Peyer's patch (tissue), 2 donors: ENCODE measurements at regions not wholly inside any gene's neighbourhood (a gene's known extent, or its start where the extent isn't known, plus 50 kb on each side); places are given as distances from the start of the nearest gene placed in this dataset.

Source experiments
- small RNA-seq, 2 donors: library from RNA; depleted of rRNA; stranded (forward); fragments of <200 nt; gene quantifications; one replicate each; pipeline ENCODE3, GENCODE V24; 2016

Small RNAs in the stretch of these regions (small RNA-seq; reads per million reads assigned to genes)
- gene RN7SL428P: 0 reads per million in 2 donors
